GM19240 (cell line): ENCODE measurements at regions not wholly inside any gene's neighbourhood (a gene's known extent, or its start where the extent isn't known, plus 50 kb on each side); places are given as distances from the start of the nearest gene placed in this dataset.
"Not testable (repeated sequence)": the region's sequence is repeated elsewhere in the genome, so short reads cannot be mapped to it uniquely, and the experiment has no call there.

ENCODE experiments used
- DNase-seq: peaks from one replicate; pipeline ENCODE4 v3.0.0; 2011; ENCODE audit warnings: low spot score; ENCODE audit not compliant: insufficient read length

GRCh38 chr3:80767604-80768003, 993.8 kb downstream of the GBE1 start:
- no peak for DNase-seq

GRCh38 chr3:80754969-80755368, 987.2 kb upstream of the ROBO1 start:
- DNase-seq = no peak

- no peak for DNase-seq
Measured at GRCh38 chr3:80753021-80753420, 985.2 kb upstream of the ROBO1 start.

- DNase-seq = no peak
Measured at GRCh38 chr3:80750637-80751036, 982.8 kb upstream of the ROBO1 start.

GRCh38 chr3:80734920-80735319, 967.1 kb upstream of the ROBO1 start:
- no peak for DNase-seq

GRCh38 chr3:80734483-80734882, 966.7 kb upstream of the ROBO1 start:
- no peak for DNase-seq

GRCh38 chr3:80733522-80734176, 965.9 kb upstream of the ROBO1 start:
- DNase-seq = no peak

GRCh38 chr3:80727561-80727960, 959.8 kb upstream of the ROBO1 start:
- not testable (repeated sequence) for DNase-seq

- not testable (repeated sequence) for DNase-seq
Measured at GRCh38 chr3:80709597-80710322, 942.0 kb upstream of the ROBO1 start.

GRCh38 chr3:80705290-80705689, 937.5 kb upstream of the ROBO1 start:
- no peak for DNase-seq

GRCh38 chr3:80701349-80701748, 933.6 kb upstream of the ROBO1 start:
- DNase-seq = no peak

GRCh38 chr3:80697291-80697690, 929.5 kb upstream of the ROBO1 start:
- no peak for DNase-seq

GRCh38 chr3:80696280-80696679, 928.5 kb upstream of the ROBO1 start:
- no peak for DNase-seq

GRCh38 chr3:80688814-80689213, 921.0 kb upstream of the ROBO1 start:
- DNase-seq = no peak

- no peak for DNase-seq
Measured at GRCh38 chr3:80682951-80683350, 915.2 kb upstream of the ROBO1 start.

GRCh38 chr3:80682235-80682634, 914.4 kb upstream of the ROBO1 start:
- DNase-seq = no peak

- DNase-seq = no peak
Measured at GRCh38 chr3:80677796-80678195, 910.0 kb upstream of the ROBO1 start.

GRCh38 chr3:80676866-80677265, 909.1 kb upstream of the ROBO1 start:
- no peak for DNase-seq

- DNase-seq = no peak
Measured at GRCh38 chr3:80676261-80676660, 908.5 kb upstream of the ROBO1 start.

- DNase-seq = no peak
Measured at GRCh38 chr3:80675790-80676189, 908.0 kb upstream of the ROBO1 start.

GRCh38 chr3:80668600-80669294, 900.9 kb upstream of the ROBO1 start:
- DNase-seq = no peak

GRCh38 chr3:80668100-80668499, 900.3 kb upstream of the ROBO1 start:
- no peak for DNase-seq

GRCh38 chr3:80663426-80663825, 895.6 kb upstream of the ROBO1 start:
- no peak for DNase-seq
